ENCODE measurements at regions not wholly inside any gene's neighbourhood (a gene's known extent, or its start where the extent isn't known, plus 50 kb on each side); places are given as distances from the start of the nearest gene placed in this dataset.

DNA sequence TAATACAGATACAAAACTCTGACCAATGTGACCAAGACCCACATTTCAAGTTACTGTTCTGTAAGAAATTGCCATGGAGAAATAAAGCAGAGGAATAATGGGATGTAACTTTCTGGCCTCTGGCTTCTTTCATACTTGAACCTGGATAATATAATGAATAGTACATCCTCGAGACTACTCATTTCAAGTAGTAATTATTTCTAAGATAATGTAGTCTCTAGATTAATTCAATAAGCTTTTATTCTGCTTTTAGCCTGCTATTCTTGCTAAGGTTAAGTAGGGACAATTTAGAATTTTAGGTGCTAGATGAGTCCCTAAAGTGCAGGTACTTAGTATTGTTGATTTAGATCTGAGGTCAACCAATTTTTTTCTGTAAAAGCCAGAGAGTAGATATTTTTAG, 178.7 kb upstream of the IL15 start:
- H3K4me1 ChIP-seq (ENCODE audit: control insufficient read depth, low read length), result no peaks in the 10 kb centered on the region
- TF ChIP-seq EZH2phosphoT487 (IDR thresholded peaks at IDR 0.05; ENCODE audit: borderline replicate concordance, low read length), result no peak
- TF ChIP-seq, protein P1, sequence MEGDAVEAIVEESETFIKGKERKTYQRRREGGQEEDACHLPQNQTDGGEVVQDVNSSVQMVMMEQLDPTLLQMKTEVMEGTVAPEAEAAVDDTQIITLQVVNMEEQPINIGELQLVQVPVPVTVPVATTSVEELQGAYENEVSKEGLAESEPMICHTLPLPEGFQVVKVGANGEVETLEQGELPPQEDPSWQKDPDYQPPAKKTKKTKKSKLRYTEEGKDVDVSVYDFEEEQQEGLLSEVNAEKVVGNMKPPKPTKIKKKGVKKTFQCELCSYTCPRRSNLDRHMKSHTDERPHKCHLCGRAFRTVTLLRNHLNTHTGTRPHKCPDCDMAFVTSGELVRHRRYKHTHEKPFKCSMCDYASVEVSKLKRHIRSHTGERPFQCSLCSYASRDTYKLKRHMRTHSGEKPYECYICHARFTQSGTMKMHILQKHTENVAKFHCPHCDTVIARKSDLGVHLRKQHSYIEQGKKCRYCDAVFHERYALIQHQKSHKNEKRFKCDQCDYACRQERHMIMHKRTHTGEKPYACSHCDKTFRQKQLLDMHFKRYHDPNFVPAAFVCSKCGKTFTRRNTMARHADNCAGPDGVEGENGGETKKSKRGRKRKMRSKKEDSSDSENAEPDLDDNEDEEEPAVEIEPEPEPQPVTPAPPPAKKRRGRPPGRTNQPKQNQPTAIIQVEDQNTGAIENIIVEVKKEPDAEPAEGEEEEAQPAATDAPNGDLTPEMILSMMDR (IDR thresholded peaks at IDR 0.05; ENCODE audit: low read depth, low read length, poor library complexity, severe bottlenecking), result no peak
- H3K36me3 ChIP-seq (ENCODE audit: control insufficient read depth, low read length), result no peaks in the 10 kb centered on the region
- no peaks in the 10 kb centered on the region for H3K9me3 ChIP-seq (ENCODE audit: control insufficient read depth, insufficient read depth, low read length)
- H3F3A ChIP-seq (ENCODE audit: control insufficient read depth, insufficient read depth), result no peaks in the 10 kb centered on the region
- no peaks in the 10 kb centered on the region for H4K20me1 ChIP-seq (ENCODE audit: control insufficient read depth, insufficient read depth, low read depth, low read length)
- no peak overlapping the region for H3K4me3 ChIP-seq (ENCODE audit: low read length)
- H3K9me2 ChIP-seq (replicated peaks; ENCODE audit: control insufficient read depth, low read length), result no peaks in the 10 kb centered on the region
- H3K79me2 ChIP-seq (ENCODE audit: control insufficient read depth, low read length), result no peaks in the 10 kb centered on the region
- H3K27me3 ChIP-seq (ENCODE audit: control insufficient read depth, low read length), result no peaks in the 10 kb centered on the region
- H3K27ac ChIP-seq (ENCODE audit: low read depth, low read length), result no peak overlapping the region
- H3K4me2 ChIP-seq (ENCODE audit: low read length), result no peak overlapping the region

DNA sequence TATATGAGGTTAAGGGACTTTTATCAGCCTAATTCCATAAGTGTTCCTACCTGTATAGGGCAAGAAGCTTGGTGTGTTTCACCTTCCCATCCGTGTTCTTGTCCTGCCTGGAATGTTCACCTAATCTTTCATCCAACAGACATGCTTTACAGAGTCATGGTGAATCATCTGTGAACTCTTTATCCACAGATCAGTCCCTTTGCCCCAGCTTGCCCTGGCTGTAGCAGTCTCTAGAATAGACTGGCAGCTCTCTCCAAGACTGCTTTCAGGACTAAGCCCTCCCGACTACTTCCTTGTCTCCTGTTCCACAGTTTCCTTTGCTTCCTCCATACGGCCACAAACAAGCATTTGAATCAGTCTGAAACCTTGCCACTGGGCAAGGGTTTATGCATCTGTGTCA, 177.9 kb upstream of the IL15 start:
- Histone ChIP-seq H3K79me2 (ENCODE audit: control insufficient read depth, low read length) (no peaks in the 10 kb centered on the region), H3K9me2 (replicated peaks; ENCODE audit: control insufficient read depth, low read length) (no peaks in the 10 kb centered on the region), H3K4me2 (ENCODE audit: low read length) (no peak overlapping the region), H3K36me3 (ENCODE audit: control insufficient read depth, low read length) (no peaks in the 10 kb centered on the region), H3F3A (ENCODE audit: control insufficient read depth, insufficient read depth) (no peaks in the 10 kb centered on the region), H3K4me1 (ENCODE audit: control insufficient read depth, low read length) (no peaks in the 10 kb centered on the region), H3K27ac (ENCODE audit: low read depth, low read length) (no peak overlapping the region), H3K9me3 (ENCODE audit: control insufficient read depth, insufficient read depth, low read length) (no peaks in the 10 kb centered on the region), H4K20me1 (ENCODE audit: control insufficient read depth, insufficient read depth, low read depth, low read length) (no peaks in the 10 kb centered on the region), H3K27me3 (ENCODE audit: control insufficient read depth, low read length) (no peaks in the 10 kb centered on the region), H3K4me3 (ENCODE audit: low read length) (no peak overlapping the region)
- TF ChIP-seq, protein P1 (IDR thresholded peaks at IDR 0.05; ENCODE audit: low read depth, low read length, poor library complexity, severe bottlenecking), result no peak
- no peak for TF ChIP-seq EZH2phosphoT487 (IDR thresholded peaks at IDR 0.05; ENCODE audit: borderline replicate concordance, low read length)

DNA sequence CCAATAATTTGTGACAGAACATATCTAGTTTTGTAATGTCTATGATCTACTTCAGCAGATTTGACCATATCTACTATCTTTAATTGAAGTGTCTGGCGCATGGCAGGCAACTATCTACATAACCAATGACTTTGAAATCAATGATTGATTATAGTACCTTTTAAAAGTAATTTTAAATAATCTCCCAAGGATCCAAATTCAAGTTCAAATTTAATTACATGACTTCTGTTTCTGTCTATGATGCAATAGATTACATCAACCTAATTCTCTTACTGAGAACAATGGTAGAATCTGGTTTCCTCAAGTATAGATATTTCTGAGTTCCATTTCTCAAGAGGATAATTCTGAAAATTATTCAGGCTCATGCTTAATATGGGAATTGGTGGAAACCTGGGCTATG, 177.4 kb upstream of the IL15 start:
- no peak overlapping the region for H3K4me3 ChIP-seq (ENCODE audit: low read length)
- no peak overlapping the region for H3K4me2 ChIP-seq (ENCODE audit: low read length)
- no peaks in the 10 kb centered on the region for H3K9me3 ChIP-seq (ENCODE audit: control insufficient read depth, insufficient read depth, low read length)

More for the DNA sequence above, 177.4 kb upstream of the IL15 start:
- Histone ChIP-seq H3K36me3 (ENCODE audit: control insufficient read depth, low read length) (no peaks in the 10 kb centered on the region), H3K9me2 (replicated peaks; ENCODE audit: control insufficient read depth, low read length) (no peaks in the 10 kb centered on the region), H3K79me2 (ENCODE audit: control insufficient read depth, low read length) (no peaks in the 10 kb centered on the region), H4K20me1 (ENCODE audit: control insufficient read depth, insufficient read depth, low read depth, low read length) (no peaks in the 10 kb centered on the region), H3K27ac (ENCODE audit: low read depth, low read length) (no peak overlapping the region), H3K4me1 (ENCODE audit: control insufficient read depth, low read length) (no peaks in the 10 kb centered on the region), H3F3A (ENCODE audit: control insufficient read depth, insufficient read depth) (no peaks in the 10 kb centered on the region), H3K27me3 (ENCODE audit: control insufficient read depth, low read length) (no peaks in the 10 kb centered on the region)
- no peak for TF ChIP-seq EZH2phosphoT487 (IDR thresholded peaks at IDR 0.05; ENCODE audit: borderline replicate concordance, low read length)
- TF ChIP-seq, protein P1 (IDR thresholded peaks at IDR 0.05; ENCODE audit: low read depth, low read length, poor library complexity, severe bottlenecking), result no peak
